Mesendoderm (in vitro differentiated cells): ENCODE measurements at regions not wholly inside any gene's neighbourhood (a gene's known extent, or its start where the extent isn't known, plus 50 kb on each side); places are given as distances from the start of the nearest gene placed in this dataset.

Source experiments
- DNase-seq: peaks from one replicate; pipeline ENCODE4 v3.0.0; 2013
- H2AK5ac ChIP-seq: 2 replicates; pipeline ENCODE4 v1.6.1; 2013; ENCODE audit warnings: low read length, inconsistent platforms
- H2BK120ac ChIP-seq: 2 replicates; pipeline ENCODE4 v1.6.1; 2013; ENCODE audit warnings: low read depth, mild to moderate bottlenecking, low read length, moderate library complexity, mixed read lengths
- H2BK15ac ChIP-seq: replicated peaks from 2 replicates; pipeline ENCODE4 v1.6.1; 2013; ENCODE audit warnings: low read depth, mild to moderate bottlenecking, moderate library complexity
- H2BK5ac ChIP-seq: 2 replicates; pipeline ENCODE4 v1.6.1; 2013; ENCODE audit warnings: low read length, inconsistent platforms
- H3K18ac ChIP-seq: 2 replicates; pipeline ENCODE4 v1.6.1; 2013; ENCODE audit warnings: mild to moderate bottlenecking, low read length, mixed read lengths
- H3K23ac ChIP-seq: one replicate; pipeline ENCODE4 v1.6.1; 2013; ENCODE audit warnings: low read length
- H3K27ac ChIP-seq: 2 replicates; pipeline ENCODE4 v1.5.1; 2013; ENCODE audit warnings: low read depth, mild to moderate bottlenecking, inconsistent platforms, low read length, moderate library complexity
- H3K27me3 ChIP-seq: 2 replicates; pipeline ENCODE4 v1.6.1; 2013; ENCODE audit warnings: low read length, control low read depth, mild to moderate bottlenecking, inconsistent platforms; ENCODE audit not compliant: insufficient read depth, poor library complexity
- H3K36me3 ChIP-seq: 2 replicates; pipeline ENCODE4 v1.6.1; 2013; ENCODE audit warnings: low read length, inconsistent platforms; ENCODE audit not compliant: control insufficient read depth, insufficient read depth
- H3K4ac ChIP-seq: one replicate; pipeline ENCODE4 v1.6.1; 2013; ENCODE audit warnings: low read depth, mild to moderate bottlenecking, low read length, moderate library complexity
- H3K4me1 ChIP-seq: 2 replicates; pipeline ENCODE4 v1.6.1; 2013; ENCODE audit warnings: low read depth, low read length, inconsistent platforms; ENCODE audit not compliant: control insufficient read depth
- H3K4me2 ChIP-seq: 2 replicates; pipeline ENCODE4 v1.6.1; 2013; ENCODE audit warnings: low read length
- H3K4me3 ChIP-seq: 2 replicates; pipeline ENCODE4 v1.5.1; 2013; ENCODE audit warnings: mild to moderate bottlenecking, low read length
- H3K56ac ChIP-seq: one replicate; pipeline ENCODE4 v1.6.1; 2013; ENCODE audit warnings: low read length
- H3K79me1 ChIP-seq: 2 replicates; pipeline ENCODE4 v1.6.1; 2013; ENCODE audit warnings: low read length, inconsistent platforms
- H3K79me2 ChIP-seq: 2 replicates; pipeline ENCODE4 v1.6.1; 2013; ENCODE audit warnings: mild to moderate bottlenecking, low read length; ENCODE audit not compliant: control insufficient read depth, insufficient read depth
- H3K9ac ChIP-seq: 2 replicates; pipeline ENCODE4 v1.6.1; 2013; ENCODE audit warnings: low read length, inconsistent platforms
- H4K5ac ChIP-seq: one replicate; pipeline ENCODE4 v1.6.1; 2013; ENCODE audit warnings: low read length
- H4K8ac ChIP-seq: one replicate; pipeline ENCODE4 v1.6.1; 2013; ENCODE audit warnings: low read depth, mild to moderate bottlenecking, control low read depth, low read length, moderate library complexity
- WGBS: extraction: QIAGEN DNeasy Blood & Tissue Kit; methylation state at CpG from one replicate; pipeline ENCODE4 v1.1.7; 2013; ENCODE audit warnings: low lambda C conversion rate, missing lambda C conversion rate; ENCODE audit not compliant: insufficient coverage; ENCODE audit errors: extremely low coverage; 5-methylcytosine and 5-hydroxymethylcytosine counted together

DNA sequence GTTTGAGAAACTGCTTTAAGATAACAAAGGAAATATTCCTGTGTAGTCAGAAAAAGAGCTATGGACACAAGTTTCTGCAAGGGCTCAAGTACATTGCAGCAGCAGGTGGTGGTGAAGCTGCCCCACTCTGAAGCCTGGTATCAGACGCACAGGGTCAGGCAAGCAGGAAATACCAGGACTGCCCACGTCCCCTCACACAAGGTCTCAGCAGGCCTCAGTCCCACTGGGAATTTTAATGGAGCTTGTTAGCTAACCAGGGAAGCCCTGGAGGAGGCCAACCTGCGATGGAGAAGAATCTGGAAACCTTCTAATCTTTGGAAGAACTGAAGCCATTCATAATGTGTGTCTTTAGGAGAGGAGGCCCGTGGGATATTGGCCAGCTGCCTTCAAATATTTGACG lies 168.3 kb downstream of the UXS1 start:
- no peak for DNase-seq
- no peak overlapping the region for H3K4me2 ChIP-seq
- WGBS: no CpG with 5 or more reads among the region's 5 CpGs

DNA sequence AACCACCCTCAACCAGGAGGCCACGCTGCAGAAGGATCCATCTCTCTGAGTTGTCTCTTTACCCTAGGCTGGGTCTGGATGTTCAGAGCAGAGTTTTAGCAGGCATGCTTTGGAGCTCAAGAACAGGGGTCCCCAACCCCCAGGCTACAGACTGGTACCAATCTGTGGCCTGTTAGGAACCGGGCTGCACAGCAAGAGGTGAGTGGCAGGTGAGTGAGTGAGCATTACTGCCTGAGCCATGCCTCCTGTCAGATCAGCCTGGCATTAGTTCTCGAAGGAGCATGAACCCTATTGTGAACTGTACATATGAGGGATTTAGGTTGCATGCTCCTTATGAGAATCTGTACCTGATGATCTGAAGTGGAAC lies 172.5 kb downstream of the UXS1 start:
- H2BK15ac ChIP-seq: no peak overlapping the region
- H3K4me2 ChIP-seq: no peak overlapping the region
- H3K4ac ChIP-seq: no peak overlapping the region
- H3K79me1 ChIP-seq: no peaks in the 10 kb centered on the region
- no peaks in the 10 kb centered on the region for H3K79me2 ChIP-seq
- no peak overlapping the region for H3K9ac ChIP-seq
- no peak overlapping the region for H3K23ac ChIP-seq
- H3K4me3 ChIP-seq: no peak overlapping the region
- no peak overlapping the region for H4K5ac ChIP-seq
- H2BK5ac ChIP-seq: no peak overlapping the region
- H3K4me1 ChIP-seq: no peaks in the 10 kb centered on the region
- no CpG with 5 or more reads among the region's 3 CpGs for WGBS
- no peak overlapping the region for H3K27ac ChIP-seq
- H3K56ac ChIP-seq: no peak overlapping the region
- no peaks in the 10 kb centered on the region for H3K36me3 ChIP-seq
- DNase-seq: no peak
- no peak overlapping the region for H3K18ac ChIP-seq
- H2AK5ac ChIP-seq: no peak overlapping the region
- H3K27me3 ChIP-seq: no peaks in the 10 kb centered on the region
- no peak overlapping the region for H2BK120ac ChIP-seq
- no peak overlapping the region for H4K8ac ChIP-seq

More for the DNA sequence above, 168.3 kb downstream of the UXS1 start:
- H4K8ac ChIP-seq: no peak overlapping the region
- no peak overlapping the region for H2BK15ac ChIP-seq
- H3K18ac ChIP-seq: no peak overlapping the region
- no peak overlapping the region for H3K23ac ChIP-seq
- H4K5ac ChIP-seq: no peak overlapping the region
- H3K4me3 ChIP-seq: no peak overlapping the region
- H3K4me1 ChIP-seq: no peaks in the 10 kb centered on the region
- no peak overlapping the region for H3K4ac ChIP-seq
- no peak overlapping the region for H2BK5ac ChIP-seq
- H3K9ac ChIP-seq: no peak overlapping the region
- no peaks in the 10 kb centered on the region for H3K36me3 ChIP-seq
- no peak overlapping the region for H2BK120ac ChIP-seq
- H3K56ac ChIP-seq: no peak overlapping the region
- no peaks in the 10 kb centered on the region for H3K79me2 ChIP-seq
- H3K79me1 ChIP-seq: no peaks in the 10 kb centered on the region
- H3K27ac ChIP-seq: no peak overlapping the region
- no peak overlapping the region for H2AK5ac ChIP-seq
- H3K27me3 ChIP-seq: no peaks in the 10 kb centered on the region

DNA sequence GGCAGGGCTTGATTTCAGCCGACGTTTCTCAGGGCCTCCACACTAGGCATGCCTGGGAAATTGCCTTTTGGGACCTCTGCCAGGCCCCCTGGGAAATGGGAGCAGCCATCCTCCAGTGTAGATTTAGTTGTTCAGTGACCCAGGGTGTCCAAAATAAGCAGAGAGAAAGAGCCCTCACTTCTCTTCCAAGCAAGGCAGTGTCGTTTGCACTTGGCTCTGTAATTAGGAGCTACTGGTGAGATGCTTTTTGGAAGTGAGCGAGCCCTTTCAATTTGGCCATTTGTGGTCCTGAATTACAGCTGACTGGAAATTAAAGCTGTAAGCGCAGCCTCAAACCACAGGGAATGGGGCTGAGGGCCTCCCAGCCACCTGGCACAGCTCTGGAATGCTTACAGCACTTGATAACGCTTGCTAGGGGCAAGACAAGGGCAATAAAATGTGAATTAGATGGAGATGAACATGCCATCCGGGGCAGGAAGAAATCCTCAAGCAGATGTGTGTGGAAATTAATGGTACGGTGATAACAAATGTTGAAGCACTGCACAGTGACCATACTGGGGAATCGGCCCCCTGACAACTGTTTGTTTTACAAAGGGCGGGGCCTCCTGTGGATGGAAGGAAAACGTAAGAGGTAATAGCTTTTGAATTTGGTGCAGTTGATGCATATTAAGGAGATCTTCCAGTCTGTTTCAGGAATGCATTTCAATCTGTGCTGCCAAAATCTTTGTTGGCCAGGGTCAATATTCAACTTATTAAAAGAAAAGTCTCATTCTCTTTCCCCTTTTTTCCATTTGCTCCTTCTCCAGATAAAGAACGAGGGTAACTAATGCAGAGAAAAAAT lies 173.1 kb downstream of the UXS1 start:
- Histone ChIP-seq H3K27me3 (no peaks in the 10 kb centered on the region), H2BK15ac (no peak overlapping the region), H3K4me2 (no peak overlapping the region), H3K4ac (no peak overlapping the region), H3K18ac (no peak overlapping the region), H3K27ac (no peak overlapping the region), H3K4me3 (no peak overlapping the region), H4K8ac (no peak overlapping the region), H2BK5ac (no peak overlapping the region), H3K56ac (peak overlapping the region; percentile 5), H2BK120ac (no peak overlapping the region), H3K79me2 (no peaks in the 10 kb centered on the region), H2AK5ac (no peak overlapping the region), H3K23ac (no peak overlapping the region), H3K36me3 (no peaks in the 10 kb centered on the region), H3K9ac (no peak overlapping the region), H3K4me1 (peaks cover 4% of the 10 kb centered on the region), H3K79me1 (no peaks in the 10 kb centered on the region), H4K5ac (no peak overlapping the region)
- no CpG with 5 or more reads among the region's 12 CpGs for WGBS
- no peak for DNase-seq

DNA sequence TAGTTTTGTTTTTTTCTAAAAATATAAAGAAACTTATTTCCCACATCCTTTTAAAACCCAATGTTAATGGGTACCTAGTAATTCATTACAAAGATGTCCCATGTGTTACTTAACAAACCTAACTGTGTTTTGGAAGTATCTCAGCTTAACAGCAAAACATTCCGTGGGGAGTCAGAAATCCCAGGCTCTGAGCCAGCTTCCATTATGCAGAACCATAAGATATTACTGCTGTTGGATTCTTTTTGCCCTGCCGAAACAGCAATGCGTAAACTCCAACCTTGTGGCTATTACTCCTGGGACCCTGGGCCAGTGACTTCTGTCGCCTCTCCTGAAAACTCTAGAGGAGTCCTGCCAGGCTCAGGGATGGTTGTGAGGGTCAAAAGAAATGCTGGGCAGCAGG lies 174.1 kb downstream of the UXS1 start:
- no peaks in the 10 kb centered on the region for H3K36me3 ChIP-seq
- peak overlapping the region; percentile 20 for H3K18ac ChIP-seq
- H3K27ac ChIP-seq: no peak overlapping the region
- H3K4me1 ChIP-seq: peaks cover 5% of the 10 kb centered on the region
- no peak overlapping the region for H2BK5ac ChIP-seq
- no peak overlapping the region for H3K4ac ChIP-seq
- H2BK15ac ChIP-seq: no peak overlapping the region
- WGBS: no CpG with 5 or more reads among the region's 4 CpGs
- no peak for DNase-seq
- no peak overlapping the region for H3K56ac ChIP-seq
- H3K79me2 ChIP-seq: no peaks in the 10 kb centered on the region
- no peak overlapping the region for H4K8ac ChIP-seq
- no peaks in the 10 kb centered on the region for H3K27me3 ChIP-seq
- no peak overlapping the region for H2AK5ac ChIP-seq
- no peak overlapping the region for H4K5ac ChIP-seq
- no peak overlapping the region for H3K9ac ChIP-seq
- H3K79me1 ChIP-seq: no peaks in the 10 kb centered on the region
- H2BK120ac ChIP-seq: no peak overlapping the region
- no peak overlapping the region for H3K23ac ChIP-seq
- H3K4me2 ChIP-seq: no peak overlapping the region
- H3K4me3 ChIP-seq: no peak overlapping the region

DNA sequence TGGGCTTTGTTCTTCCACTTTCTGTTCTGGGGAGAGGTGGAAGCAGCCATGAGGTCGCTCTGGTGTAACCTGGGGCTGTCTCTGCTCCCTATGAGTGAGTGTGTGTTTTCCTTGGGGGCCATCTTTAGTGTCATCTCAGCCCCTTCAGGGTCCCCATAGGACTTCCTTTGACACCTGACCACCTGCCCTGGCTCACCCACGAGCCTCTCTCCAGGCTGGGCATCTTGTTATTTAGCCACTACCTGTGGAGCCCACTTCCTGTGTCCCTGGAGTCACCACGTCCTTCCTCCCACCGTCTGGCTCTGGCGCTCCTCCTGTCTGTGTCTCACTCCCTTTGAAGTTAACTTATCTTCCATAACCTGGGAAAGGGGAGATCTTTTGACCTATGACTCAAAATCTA lies 176.0 kb downstream of the UXS1 start:
- Histone ChIP-seq H3K4ac (no peak overlapping the region), H3K27me3 (no peaks in the 10 kb centered on the region), H3K27ac (no peak overlapping the region), H3K56ac (no peak overlapping the region), H3K4me1 (peaks cover 5% of the 10 kb centered on the region), H2BK120ac (no peak overlapping the region), H2BK5ac (no peak overlapping the region), H3K36me3 (no peaks in the 10 kb centered on the region), H3K79me1 (no peaks in the 10 kb centered on the region), H4K5ac (no peak overlapping the region), H2AK5ac (no peak overlapping the region), H3K18ac (no peak overlapping the region), H3K79me2 (no peaks in the 10 kb centered on the region), H3K23ac (no peak overlapping the region), H2BK15ac (no peak overlapping the region), H3K4me3 (no peak overlapping the region), H3K4me2 (no peak overlapping the region), H3K9ac (no peak overlapping the region), H4K8ac (no peak overlapping the region)
- no CpG with 5 or more reads among the region's 5 CpGs for WGBS
- no peak for DNase-seq
